ENCODE measurements at regions not wholly inside any gene's neighbourhood (a gene's known extent, or its start where the extent isn't known, plus 50 kb on each side); places are given as distances from the start of the nearest gene placed in this dataset.

DNA sequence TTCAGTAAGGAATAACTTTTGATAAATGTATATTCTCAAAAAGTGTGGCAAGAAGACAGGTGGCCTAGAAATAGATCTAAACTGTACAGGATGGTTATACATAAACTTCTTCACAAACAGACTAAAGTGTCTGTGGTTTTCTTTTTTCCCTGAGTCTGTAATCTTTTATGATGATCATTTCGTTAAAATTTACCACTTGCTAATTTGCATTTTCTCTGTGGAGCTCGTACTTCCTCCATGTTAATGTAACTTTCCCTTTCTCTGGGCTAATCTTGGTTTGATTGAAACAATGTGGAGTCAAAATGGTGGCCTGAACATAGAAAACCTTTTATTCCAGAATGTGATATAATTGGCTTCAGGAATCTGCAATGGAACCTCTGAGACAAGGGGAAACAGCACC is 166.2 kb downstream of the FTCDNL1 start:
- Histone ChIP-seq H3K4me3 (ENCODE audit: low read depth in 2 of 2, low read length in 1 of 2) (no peak overlapping the region), H3F3A (replicated peaks; ENCODE audit: insufficient read depth) (no peaks in the 10 kb centered on the region), H3K79me2 (ENCODE audit: insufficient read depth) (no peaks in the 10 kb centered on the region), H3K4me1 (ENCODE audit: control insufficient read depth in 1 of 2, insufficient read depth in 2 of 2, low read depth in 1 of 2, low read length in 1 of 2) (no peaks in the 10 kb centered on the region), H3K27ac (ENCODE audit: low read depth in 2 of 2, low read length in 1 of 2) (no peak overlapping the region), H3K9me3 (no peaks in the 10 kb centered on the region), H3K4me2 (no peak overlapping the region), H3K27me3 (ENCODE audit: insufficient read depth) (no peaks in the 10 kb centered on the region), H2AFZ (ENCODE audit: low read depth) (no peak overlapping the region), H3K36me3 (replicated peaks in 1 of 2; ENCODE audit: control insufficient read depth in 1 of 2, insufficient read depth in 2 of 2, low read length in 1 of 2) (no peaks in the 10 kb centered on the region), H3K9ac (no peak overlapping the region), H4K20me1 (ENCODE audit: insufficient read depth) (no peaks in the 10 kb centered on the region), H3K9me2 (no peaks in the 10 kb centered on the region)
- TF ChIP-seq POLR2AphosphoS5 (IDR thresholded peaks at IDR 0.05; ENCODE audit: low read depth, low read length) (no peak), RAD21 (IDR thresholded peaks at IDR 0.05; ENCODE audit: low read length) (no peak), YY1 (IDR thresholded peaks at IDR 0.05; ENCODE audit: low read depth) (no peak), REST (IDR thresholded peaks at IDR 0.05; ENCODE audit: low read depth, low read length) (no peak), SMC3 (IDR thresholded peaks at IDR 0.05; ENCODE audit: low read depth, low read length) (no peak), TCF12 (IDR thresholded peaks at IDR 0.05) (no peak), EZH2phosphoT487 (IDR thresholded peaks at IDR 0.05; ENCODE audit: borderline replicate concordance, low read depth) (no peak), IRF3 (IDR thresholded peaks at IDR 0.05; ENCODE audit: low read depth, low read length) (no peak), ELF1 (IDR thresholded peaks at IDR 0.05) (no peak), NFIC (IDR thresholded peaks at IDR 0.05; ENCODE audit: borderline replicate concordance) (no peak), MAX (IDR thresholded peaks at IDR 0.05; ENCODE audit: low read depth) (no peak), RXRA (IDR thresholded peaks at IDR 0.05; ENCODE audit: borderline replicate concordance, low read depth) (no peak), FOXJ3 (CRISPR knock-in tag; IDR thresholded peaks at IDR 0.05) (no peak), EP300 (IDR thresholded peaks at IDR 0.05; ENCODE audit: borderline replicate concordance in 1 of 2, low read depth in 1 of 2, low read length in 1 of 2) (no peak), GATA2 (CRISPR knock-in tag; IDR thresholded peaks at IDR 0.05) (no peak), FOSL2 (IDR thresholded peaks at IDR 0.05; ENCODE audit: borderline replicate concordance, low read depth) (no peak), CTCF (IDR thresholded peaks at IDR 0.05) (no peak), USF1 (IDR thresholded peaks at IDR 0.05; ENCODE audit: borderline replicate concordance, low read depth) (no peak), RFX5 (IDR thresholded peaks at IDR 0.05; ENCODE audit: low read length) (no peak)
- TF ChIP-seq, protein P1, sequence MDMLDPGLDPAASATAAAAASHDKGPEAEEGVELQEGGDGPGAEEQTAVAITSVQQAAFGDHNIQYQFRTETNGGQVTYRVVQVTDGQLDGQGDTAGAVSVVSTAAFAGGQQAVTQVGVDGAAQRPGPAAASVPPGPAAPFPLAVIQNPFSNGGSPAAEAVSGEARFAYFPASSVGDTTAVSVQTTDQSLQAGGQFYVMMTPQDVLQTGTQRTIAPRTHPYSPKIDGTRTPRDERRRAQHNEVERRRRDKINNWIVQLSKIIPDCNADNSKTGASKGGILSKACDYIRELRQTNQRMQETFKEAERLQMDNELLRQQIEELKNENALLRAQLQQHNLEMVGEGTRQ (IDR thresholded peaks at IDR 0.05; ENCODE audit: borderline replicate concordance, low read depth, low read length): no peak
- WGBS (ENCODE audit: low lambda C conversion rate): 0% methylated on average over 2 of the region's 2 CpGs
- CTCF ChIA-PET: no interaction called here
- POLR2A ChIA-PET: no interaction called here
- no peak for DNase-seq

Data from SK-N-SH (cell line).